HepG2 (cell line): ENCODE measurements at regions not wholly inside any gene's neighbourhood (a gene's known extent, or its start where the extent isn't known, plus 50 kb on each side); places are given as distances from the start of the nearest gene placed in this dataset.
"Not testable (repeated sequence)": the region's sequence is repeated elsewhere in the genome, so short reads cannot be mapped to it uniquely, and the experiment has no call there.

ENCODE experiments used
- ATAC-seq: fragments of 200-7000 bp; cut with Tn5 transposase; 3 replicates; pipeline ENCODE4 v1.9.1; 2020; ENCODE audit warnings: mild to moderate bottlenecking, moderate library complexity
- BruUV-seq: library from RNA; stranded (reverse); fragments of 400-500 nt; replicated peaks from 2 replicates; lab custom pipeline; 2021; lab: Mats Ljungman, UMichigan
- CTCF ChIA-PET: fragments of 300-600 bp; formaldehyde crosslinking; extraction: SDS; loops from one replicate; lab custom pipeline; 2021; ENCODE audit warnings: low total read pairs, inconsistent platforms, low intra/inter-chr PET ratio; lab: Yijun Ruan, JAX
- POLR2A ChIA-PET: fragments of 350-600 bp; sonication (Branson Sonifier 250); formaldehyde crosslinking; loops from one replicate; lab custom pipeline; 2020; ENCODE audit warnings: antibody characterized with exemption, inconsistent platforms; lab: Yijun Ruan, JAX
- DNase-seq: peaks from one replicate; pipeline ENCODE4 v3.0.0-alpha.2; 2015; ENCODE audit warnings: low spot score
- FAIRE-seq: peaks from 3 replicates; lab custom pipeline; 2011; peaks lifted over from hg19 to GRCh38; lab: Jason Lieb, UNC
- H2AFZ ChIP-seq: one replicate; pipeline ENCODE4 v1.6.1; 2011; ENCODE audit warnings: low read length, inconsistent platforms
- H3K27ac ChIP-seq: fragments of 300-600 bp; 3 replicates; pipeline ENCODE4 v1.8.0; 2011; ENCODE audit warnings: mixed run types, mild to moderate bottlenecking, mixed read lengths, low read length, inconsistent platforms; ENCODE audit not compliant: insufficient read depth; ENCODE audit errors: extremely low read length
- H3K27me3 ChIP-seq, 2 experiments: fragments of 200-600 bp in 1 of 2; 2 replicates in 1 of 2; 3 replicates in 1 of 2; pipeline versions ENCODE4 v1.6.0 to v1.8.0; 2011; ENCODE audit warnings: low read length in 2 of 2, mild to moderate bottlenecking in 2 of 2, moderate library complexity in 2 of 2, inconsistent platforms in 1 of 2; ENCODE audit not compliant: insufficient read depth in 2 of 2, control insufficient read depth in 1 of 2
- H3K36me3 ChIP-seq, 2 experiments: fragments of 200-600 bp in 1 of 2; replicated peaks in 1 of 2; 2 replicates in 1 of 2; 3 replicates in 1 of 2; pipeline versions ENCODE4 v1.5.1 to v1.8.0; 2011; ENCODE audit warnings: low read length in 2 of 2, inconsistent platforms in 1 of 2; ENCODE audit not compliant: insufficient read depth in 2 of 2, control insufficient read depth in 1 of 2
- H3K4me1 ChIP-seq: 2 replicates; pipeline ENCODE4 v1.5.1; 2012; ENCODE audit warnings: low read length, inconsistent platforms; ENCODE audit not compliant: insufficient read depth
- H3K4me2 ChIP-seq: 2 replicates; pipeline ENCODE4 v1.6.0; 2011; ENCODE audit warnings: low read depth, low read length, inconsistent platforms
- H3K4me3 ChIP-seq, 3 experiments: fragments of 200-600 bp in 1 of 3; sonication (generic), shearing (Covaris generic) in 1 of 3; replicated peaks in 1 of 3; 2 replicates each; pipeline ENCODE4 v1.5.1; 2011 to 2016; ENCODE audit warnings: low read length in 3 of 3, inconsistent platforms in 2 of 3, low read depth in 2 of 3, mild to moderate bottlenecking in 2 of 3, control low read depth in 1 of 3, mixed read lengths in 1 of 3; ENCODE audit not compliant: insufficient read depth in 1 of 3
- H3K79me2 ChIP-seq: one replicate; pipeline ENCODE4 v1.6.1; 2011; ENCODE audit warnings: low read length, inconsistent platforms; ENCODE audit not compliant: insufficient read depth
- H3K9ac ChIP-seq: 2 replicates; pipeline ENCODE4 v1.6.0; 2011; ENCODE audit warnings: mild to moderate bottlenecking, low read depth, low read length, inconsistent platforms; ENCODE audit not compliant: insufficient read depth
- H3K9me3 ChIP-seq: 2 replicates; pipeline ENCODE4 v1.5.1; 2012; ENCODE audit warnings: mild to moderate bottlenecking, low read length
- H4K20me1 ChIP-seq: 2 replicates; pipeline ENCODE4 v1.6.0; 2011; ENCODE audit warnings: inconsistent platforms, mild to moderate bottlenecking, low read length, moderate library complexity; ENCODE audit not compliant: insufficient read depth
- FOXK2 ChIP-seq: fragments of 450-650 bp; IDR thresholded peaks from 2 replicates; pipeline ENCODE4 v1.6.1; 2016
- FOXP1 ChIP-seq, 2 experiments: fragments of 450-650 bp in 1 of 2; IDR thresholded peaks; 2 replicates each; pipeline ENCODE4 v1.6.1; 2017 to 2018; ENCODE audit warnings: antibody characterized with exemption in 1 of 2
- LCORL ChIP-seq, 2 experiments: fragments of 450-650 bp in 1 of 2; sonication (generic) in 1 of 2; formaldehyde crosslinking in 1 of 2; IDR thresholded peaks; 2 replicates each; pipeline versions ENCODE4 v1.5.0 to v1.6.1; 2017 to 2020; ENCODE audit warnings: antibody characterized with exemption in 1 of 2, missing genetic modification reagents in 1 of 2
- PHB2 ChIP-seq: fragments of 450-650 bp; IDR thresholded peaks from 2 replicates; pipeline ENCODE4 v1.6.1; 2018; ENCODE audit not compliant: partially characterized antibody
- ZNF207 ChIP-seq: fragments of 450-650 bp; IDR thresholded peaks from 2 replicates; pipeline ENCODE4 v1.6.1; 2016; ENCODE audit warnings: antibody characterized with exemption, borderline replicate concordance
- ZNF589 ChIP-seq: sonication (generic); formaldehyde crosslinking; conservative IDR thresholded peaks from 2 replicates; pipeline ENCODE4 v1.8.0; 2022; ENCODE audit warnings: mild to moderate bottlenecking, moderate library complexity, missing genetic modification reagents
- WGBS: methylation state at CpG from one replicate; pipeline ENCODE4 v1.1.6; 2017; ENCODE audit warnings: low lambda C conversion rate; 5-methylcytosine and 5-hydroxymethylcytosine counted together
- in situ Hi-C: cut with HindIII; loops from 2 replicates; pipeline ENCODE4 v1.10.0; 2017; ENCODE audit warnings: low pct_unique_long_range_greater_than_20kb; ENCODE audit not compliant: extremely low pct_ligation_motif_present
- intact Hi-C: fragments of 100-400 bp; cut with micrococcal nuclease; formaldehyde crosslinking; loops from one replicate; pipeline ENCODE4 v1.10.0; 2022; ENCODE audit not compliant: unreplicated experiment
- TF ChIP-seq, protein P1 (sequence below): fragments of 450-650 bp; IDR thresholded peaks from 2 replicates; pipeline ENCODE4 v1.6.1; 2016
- TF ChIP-seq, protein P2 (sequence below): fragments of 450-650 bp; IDR thresholded peaks from 2 replicates; pipeline ENCODE4 v1.6.1; 2017

DNA sequence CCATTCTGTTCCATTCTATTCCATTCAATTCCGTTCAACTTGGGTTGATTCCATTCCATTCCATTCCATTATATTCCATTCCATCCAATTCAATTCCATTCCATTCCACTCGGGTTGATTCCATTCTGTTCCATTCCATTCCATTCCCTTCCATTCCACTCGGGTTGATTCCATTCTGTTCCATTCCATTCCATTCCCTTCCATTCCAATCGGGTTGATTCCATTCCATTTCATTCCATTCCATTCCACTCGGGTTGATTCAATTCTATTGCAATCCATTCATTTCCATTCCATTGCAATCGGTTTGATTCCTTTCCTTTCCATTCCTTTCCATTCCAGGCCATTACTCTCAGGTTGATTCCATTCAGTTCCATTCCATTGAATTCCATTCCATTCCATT lies 1138.4 kb downstream of the RPIA start (continued):
- TF ChIP-seq ZNF589 (CRISPR knock-in tag) = no peak

DNA sequence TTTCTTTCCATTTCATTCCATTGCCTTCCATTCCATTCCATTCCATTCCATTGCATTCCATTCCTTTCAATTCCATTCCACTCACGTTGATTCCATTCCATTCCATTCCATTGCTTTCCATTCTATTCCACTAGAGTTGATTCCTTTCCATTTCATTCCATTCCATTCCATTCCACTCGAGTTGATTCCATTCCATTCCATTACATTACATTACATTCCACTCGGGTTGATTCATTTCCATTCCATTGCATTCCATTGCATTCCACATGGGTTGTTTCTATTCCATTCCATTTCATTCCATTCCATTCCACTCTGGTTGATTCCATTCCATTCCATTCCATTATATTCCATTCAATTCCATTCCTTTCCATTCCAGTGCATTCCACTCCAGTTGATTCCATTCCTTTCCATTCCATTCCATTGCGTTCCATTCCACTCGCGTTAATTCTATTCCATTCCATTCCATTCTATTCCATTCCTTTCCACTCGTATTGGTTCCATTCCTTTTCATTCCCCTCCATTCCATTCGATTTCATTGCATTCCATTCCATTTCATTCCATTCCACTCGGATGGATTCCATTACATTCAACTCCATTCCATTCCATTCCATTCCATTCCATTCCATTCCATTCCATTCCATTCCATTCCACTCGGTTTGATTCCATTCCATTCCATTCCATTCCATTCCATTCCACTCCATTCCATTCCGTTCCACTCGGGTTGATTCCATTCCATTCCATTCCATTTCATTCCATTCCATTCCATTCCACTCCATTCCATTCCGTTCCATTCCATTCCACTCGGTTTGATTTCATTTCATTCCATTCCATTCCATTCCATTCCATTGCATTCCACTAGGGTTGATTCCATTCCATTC lies 1139.1 kb downstream of the RPIA start:
- H3K9ac ChIP-seq; H3K27me3 ChIP-seq; H3K27ac ChIP-seq; H3K4me2 ChIP-seq; H3K79me2 ChIP-seq; H2AFZ ChIP-seq; H3K36me3 ChIP-seq; POLR2A ChIA-PET; H3K4me1 ChIP-seq; FAIRE-seq; BruUV-seq; in situ Hi-C loops; CTCF ChIA-PET; H4K20me1 ChIP-seq; H3K9me3 ChIP-seq; intact Hi-C loops; H3K4me3 ChIP-seq; DNase-seq; TF ChIP-seq LCORL, FOXP1 (CRISPR knock-in tag; IDR thresholded peaks at IDR 0.05): not testable (repeated sequence)
- 15% methylated on average over 14 of the region's 14 CpGs for WGBS
- ATAC-seq = peak; percentile 60
- TF ChIP-seq ZNF207 (0 out of 2 replicates have a peak, but pooled peaks have one; percentile 57), PHB2 (peak; percentile 97), FOXK2 (peak; percentile 17; the same call in 1 of the 2 replicates), LCORL (IDR thresholded peaks at IDR 0.05) (0 out of 2 replicates have a peak, but pooled peaks have one; percentile 30), FOXP1 (IDR thresholded peaks at IDR 0.05) (0 out of 2 replicates have a peak, but pooled peaks have one; percentile 33)
- TF ChIP-seq, protein P1, sequence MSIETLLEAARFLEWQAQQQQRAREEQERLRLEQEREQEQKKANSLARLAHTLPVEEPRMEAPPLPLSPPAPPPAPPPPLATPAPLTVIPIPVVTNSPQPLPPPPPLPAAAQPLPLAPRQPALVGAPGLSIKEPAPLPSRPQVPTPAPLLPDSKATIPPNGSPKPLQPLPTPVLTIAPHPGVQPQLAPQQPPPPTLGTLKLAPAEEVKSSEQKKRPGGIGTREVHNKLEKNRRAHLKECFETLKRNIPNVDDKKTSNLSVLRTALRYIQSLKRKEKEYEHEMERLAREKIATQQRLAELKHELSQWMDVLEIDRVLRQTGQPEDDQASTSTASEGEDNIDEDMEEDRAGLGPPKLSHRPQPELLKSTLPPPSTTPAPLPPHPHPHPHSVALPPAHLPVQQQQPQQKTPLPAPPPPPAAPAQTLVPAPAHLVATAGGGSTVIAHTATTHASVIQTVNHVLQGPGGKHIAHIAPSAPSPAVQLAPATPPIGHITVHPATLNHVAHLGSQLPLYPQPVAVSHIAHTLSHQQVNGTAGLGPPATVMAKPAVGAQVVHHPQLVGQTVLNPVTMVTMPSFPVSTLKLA = peak; percentile 18; the same call in 1 of the 2 replicates
- TF ChIP-seq, protein P2, sequence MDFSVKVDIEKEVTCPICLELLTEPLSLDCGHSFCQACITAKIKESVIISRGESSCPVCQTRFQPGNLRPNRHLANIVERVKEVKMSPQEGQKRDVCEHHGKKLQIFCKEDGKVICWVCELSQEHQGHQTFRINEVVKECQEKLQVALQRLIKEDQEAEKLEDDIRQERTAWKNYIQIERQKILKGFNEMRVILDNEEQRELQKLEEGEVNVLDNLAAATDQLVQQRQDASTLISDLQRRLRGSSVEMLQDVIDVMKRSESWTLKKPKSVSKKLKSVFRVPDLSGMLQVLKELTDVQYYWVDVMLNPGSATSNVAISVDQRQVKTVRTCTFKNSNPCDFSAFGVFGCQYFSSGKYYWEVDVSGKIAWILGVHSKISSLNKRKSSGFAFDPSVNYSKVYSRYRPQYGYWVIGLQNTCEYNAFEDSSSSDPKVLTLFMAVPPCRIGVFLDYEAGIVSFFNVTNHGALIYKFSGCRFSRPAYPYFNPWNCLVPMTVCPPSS = 0 out of 2 replicates have a peak, but pooled peaks have one; percentile 60
